Skin epidermis (tissue), 12 donors: ENCODE measurements at regions not wholly inside any gene's neighbourhood (a gene's known extent, or its start where the extent isn't known, plus 50 kb on each side); places are given as distances from the start of the nearest gene placed in this dataset.
A peak's percentile ranks its signal among the peaks of the same experiment; 100 is the strongest.

Experiments used
- H3K27ac ChIP-seq, 21 experiments: fragments of 200-600 bp; sonication (generic) in 11 of 21; one replicate each; pipeline ENCODE4 v1.5.0; 2020; ENCODE audit warnings: mild to moderate bottlenecking in 3 of 21, inconsistent platforms in 2 of 21, moderate library complexity in 2 of 21
- H3K4me3 ChIP-seq, 7 experiments: fragments of 200-600 bp; sonication (generic) in 2 of 7; one replicate each; pipeline ENCODE4 v1.5.0; 2020; ENCODE audit warnings: inconsistent platforms in 2 of 7, mild to moderate bottlenecking in 2 of 7, moderate library complexity in 1 of 7

GRCh38 chr6:21900730-21901129 lies 307.2 kb downstream of the SOX4 start:
- H3K27ac ChIP-seq: no peak overlapping the region

GRCh38 chr6:21902628-21903169 lies 309.1 kb downstream of the SOX4 start:
- H3K27ac ChIP-seq: no peak overlapping the region
- H3K4me3 ChIP-seq: no peak overlapping the region

More at GRCh38 chr6:21900730-21901129, 307.2 kb downstream of the SOX4 start:
- no peak overlapping the region for H3K4me3 ChIP-seq

DNA sequence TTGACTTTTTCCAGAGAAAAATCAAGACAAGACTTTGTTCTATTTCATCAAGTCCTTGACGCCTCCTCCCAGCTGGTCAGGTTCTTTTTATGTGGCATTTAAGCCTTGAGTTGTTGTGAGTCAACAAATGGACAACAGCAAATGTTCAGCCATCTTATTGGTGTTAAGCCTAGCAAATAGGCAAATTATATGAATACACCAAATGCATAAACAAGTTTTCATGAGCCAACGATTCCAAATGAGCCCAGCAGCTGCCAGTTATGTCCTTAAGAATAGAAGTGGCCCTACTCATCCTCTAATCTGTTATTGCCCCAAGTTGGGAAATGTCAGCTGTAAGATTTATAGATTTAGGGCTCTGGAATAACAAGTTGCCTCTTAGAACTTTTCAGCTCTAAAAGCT lies 312.0 kb downstream of the SOX4 start:
- no peak overlapping the region for H3K4me3 ChIP-seq
- no peak overlapping the region for H3K27ac ChIP-seq

- Histone ChIP-seq H3K4me3 (no peak overlapping the region), H3K27ac (no peak overlapping the region)
Measured at GRCh38 chr6:21906826-21907225, 313.3 kb downstream of the SOX4 start.

- no peak overlapping the region for H3K27ac ChIP-seq
- no peak overlapping the region for H3K4me3 ChIP-seq
Measured at GRCh38 chr6:21907291-21907690, 313.7 kb downstream of the SOX4 start.

- Histone ChIP-seq H3K27ac (no peak overlapping the region), H3K4me3 (no peak overlapping the region)
Measured at GRCh38 chr6:21908161-21908848, 314.8 kb downstream of the SOX4 start.

DNA sequence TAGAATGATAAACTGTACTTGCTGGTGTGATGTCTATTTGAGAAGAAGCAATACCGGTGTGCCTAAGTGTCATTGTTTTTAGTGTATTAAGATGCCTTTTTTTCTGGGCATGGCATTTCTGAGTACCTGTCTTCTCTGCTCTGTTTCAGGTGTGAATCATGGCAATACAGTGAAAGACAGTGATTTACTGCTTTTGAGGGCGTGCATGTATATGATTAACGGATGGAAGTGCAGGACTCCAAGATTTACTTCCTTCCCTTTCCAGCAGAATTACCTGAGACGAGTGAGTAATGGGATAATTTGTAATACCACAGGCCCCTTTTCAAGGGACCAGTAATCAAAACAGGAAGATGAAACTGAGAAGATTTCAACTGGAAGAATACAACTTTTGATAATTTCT lies 315.8 kb downstream of the SOX4 start:
- no peak overlapping the region for H3K4me3 ChIP-seq
- no peak overlapping the region for H3K27ac ChIP-seq

DNA sequence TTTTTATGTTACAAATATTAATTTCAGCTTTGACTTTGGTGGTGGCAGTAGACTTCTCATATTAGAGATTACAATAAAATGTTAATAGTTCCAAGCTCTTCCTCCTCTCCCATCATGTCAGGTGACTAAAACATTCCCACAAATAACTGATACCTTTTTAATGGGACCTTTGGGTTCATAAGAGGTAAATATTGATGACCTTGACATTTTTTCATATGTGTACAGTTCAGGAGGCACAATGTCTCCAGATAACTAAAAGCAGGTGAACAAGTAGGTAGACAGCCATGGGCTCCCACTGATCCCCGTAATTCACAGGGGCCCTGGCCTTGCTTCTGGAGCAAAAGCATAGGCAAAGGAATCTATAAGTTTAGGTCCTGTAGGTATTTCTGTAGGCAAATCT lies 317.7 kb downstream of the SOX4 start:
- Histone ChIP-seq H3K4me3 (no peak overlapping the region), H3K27ac (no peak overlapping the region)

- H3K4me3 ChIP-seq: no peak overlapping the region
- H3K27ac ChIP-seq: no peak overlapping the region
Measured at GRCh38 chr6:21912151-21912832, 318.7 kb downstream of the SOX4 start.

DNA sequence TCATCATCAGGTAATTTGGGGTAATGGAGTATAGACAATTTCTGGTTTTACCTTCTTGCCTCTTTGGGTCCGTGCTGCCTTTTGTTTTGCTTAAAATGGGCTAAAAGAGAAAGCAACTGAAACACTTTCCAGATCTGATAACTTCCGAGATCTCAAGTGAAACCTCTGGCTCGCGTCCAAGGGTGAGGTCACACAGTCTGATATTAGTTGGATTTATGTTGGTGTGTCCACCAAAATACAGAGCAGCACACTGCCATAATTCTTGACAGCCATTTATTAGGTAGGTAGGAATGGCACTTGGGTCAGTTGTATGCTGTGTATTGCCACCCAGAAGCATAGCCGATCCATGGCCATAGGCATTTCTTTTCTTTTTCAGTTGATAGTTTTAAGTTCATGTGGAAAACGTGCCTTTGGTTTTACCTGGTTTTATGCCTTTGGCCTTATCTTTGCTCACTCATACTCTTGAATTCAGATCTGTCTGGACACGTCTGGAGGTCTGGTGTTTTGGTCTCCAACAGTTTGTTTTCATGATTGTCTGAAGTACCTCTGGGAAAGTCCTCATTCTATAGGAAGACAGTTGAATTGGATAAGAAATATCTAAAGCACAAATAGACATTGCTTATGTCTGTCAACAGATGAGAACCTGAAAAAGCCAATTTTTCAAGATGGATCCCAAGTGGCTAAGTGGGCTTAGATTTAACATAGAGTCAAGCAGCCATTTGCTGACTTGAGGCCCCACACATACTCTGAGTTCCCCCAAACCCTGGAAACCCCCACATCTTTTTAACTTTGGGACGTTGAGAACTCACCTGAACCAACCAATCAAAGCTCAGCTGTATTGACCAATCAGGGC lies 320.8 kb downstream of the SOX4 start:
- Histone ChIP-seq H3K4me3 (no peak overlapping the region), H3K27ac (peak overlapping the region in 1 of 21 experiments; percentile 75)

DNA sequence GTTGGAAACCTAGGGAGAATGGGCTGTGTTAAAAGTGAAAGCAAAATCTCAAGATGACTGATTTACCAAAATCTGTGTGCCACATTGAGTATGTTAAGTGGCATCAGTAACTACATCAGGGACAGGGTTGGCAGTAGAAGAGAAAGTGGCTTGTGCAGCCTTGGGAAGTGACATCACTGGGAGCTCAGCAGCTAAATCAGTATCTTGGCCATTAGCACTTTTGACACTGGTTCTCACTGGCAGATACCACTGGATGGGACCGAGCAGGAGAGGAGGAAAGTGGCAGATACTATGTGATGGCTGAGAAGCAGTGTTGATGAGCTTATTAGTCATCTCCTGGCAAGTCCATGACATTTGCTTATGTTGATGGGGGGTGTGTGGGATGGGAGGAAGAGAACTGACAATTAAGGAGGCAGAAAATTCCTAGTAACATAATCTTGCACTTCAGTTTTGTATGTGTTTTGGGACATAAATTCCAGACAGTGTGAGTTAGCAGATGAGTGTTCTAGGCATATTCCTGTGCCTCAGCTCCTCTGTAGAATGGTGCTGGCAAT lies 322.2 kb downstream of the SOX4 start:
- peak overlapping the region in 2 of 21 experiments; percentile 19 to 75 for H3K27ac ChIP-seq

GRCh38 chr6:21918041-21918440 lies 324.5 kb downstream of the SOX4 start:
- peak overlapping the region in 3 of 21 experiments; percentile 9 to 83 (median 44) for H3K27ac ChIP-seq
- no peak overlapping the region for H3K4me3 ChIP-seq

More for the DNA sequence above, 322.2 kb downstream of the SOX4 start:
- H3K4me3 ChIP-seq: no peak overlapping the region

DNA sequence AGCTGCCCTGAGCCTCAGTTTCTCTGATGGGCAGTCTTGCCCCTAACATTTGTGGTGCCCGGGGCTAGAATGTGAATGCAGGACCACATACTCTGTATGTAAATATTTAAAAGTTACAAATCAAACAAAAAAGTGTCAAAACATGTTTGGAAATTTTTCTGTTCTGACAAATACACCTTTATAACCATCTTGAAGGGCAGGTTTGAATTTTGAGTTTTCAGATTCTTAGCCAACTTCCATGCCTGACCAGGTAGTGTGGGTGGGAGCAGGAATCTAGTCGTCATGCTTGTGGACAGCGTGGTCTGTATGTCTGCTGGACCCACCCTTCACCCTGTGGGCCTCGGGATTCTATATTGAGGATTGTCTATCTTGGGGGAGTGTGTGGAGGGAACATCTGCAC lies 325.1 kb downstream of the SOX4 start:
- Histone ChIP-seq H3K4me3 (no peak overlapping the region), H3K27ac (peak overlapping the region in 3 of 21 experiments; percentile 9 to 83 (median 44))

- H3K27ac ChIP-seq: no peak overlapping the region
- no peak overlapping the region for H3K4me3 ChIP-seq
Measured at GRCh38 chr6:21922086-21922485, 328.5 kb downstream of the SOX4 start.

DNA sequence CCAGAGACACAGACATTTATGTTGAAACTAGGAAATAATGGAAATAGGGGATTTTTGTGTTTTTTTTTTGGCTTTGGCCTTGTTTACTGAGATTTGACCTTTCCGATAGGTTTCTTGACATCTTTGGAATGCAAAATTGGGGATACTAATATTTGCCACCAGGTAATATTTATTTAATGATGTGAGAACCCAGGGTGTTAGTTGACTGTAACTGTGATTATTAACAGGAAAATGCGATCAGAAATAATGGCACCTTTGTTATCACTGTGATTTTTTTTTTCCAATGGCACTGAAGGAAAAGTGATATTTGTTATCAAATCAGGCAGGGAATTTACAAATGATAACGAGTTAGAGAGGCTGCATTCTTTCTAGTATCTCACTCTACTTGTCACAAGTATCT lies 330.5 kb downstream of the SOX4 start:
- peak overlapping the region in 1 of 21 experiments; percentile 3 for H3K27ac ChIP-seq
- no peak overlapping the region for H3K4me3 ChIP-seq

DNA sequence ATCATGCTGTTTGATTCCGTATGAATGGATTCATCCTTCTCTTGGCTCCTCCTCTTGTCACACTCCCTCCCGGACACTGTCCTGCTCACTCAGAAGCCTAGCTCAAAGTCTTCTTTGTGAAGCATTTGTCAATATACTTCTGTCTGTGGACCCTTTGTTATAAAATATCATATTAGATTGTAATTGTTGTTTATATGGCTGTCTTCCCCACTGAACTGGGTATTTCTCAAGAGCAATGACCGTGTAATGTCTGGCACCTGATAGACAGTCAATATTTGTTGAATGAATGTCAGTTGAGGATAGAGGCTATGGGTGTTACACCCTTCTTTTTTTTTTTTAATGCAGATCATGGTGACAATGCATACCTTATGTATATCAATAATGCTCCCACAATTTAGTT lies 335.3 kb downstream of the SOX4 start:
- H3K27ac ChIP-seq: peak overlapping the region in 1 of 21 experiments; percentile 24

DNA sequence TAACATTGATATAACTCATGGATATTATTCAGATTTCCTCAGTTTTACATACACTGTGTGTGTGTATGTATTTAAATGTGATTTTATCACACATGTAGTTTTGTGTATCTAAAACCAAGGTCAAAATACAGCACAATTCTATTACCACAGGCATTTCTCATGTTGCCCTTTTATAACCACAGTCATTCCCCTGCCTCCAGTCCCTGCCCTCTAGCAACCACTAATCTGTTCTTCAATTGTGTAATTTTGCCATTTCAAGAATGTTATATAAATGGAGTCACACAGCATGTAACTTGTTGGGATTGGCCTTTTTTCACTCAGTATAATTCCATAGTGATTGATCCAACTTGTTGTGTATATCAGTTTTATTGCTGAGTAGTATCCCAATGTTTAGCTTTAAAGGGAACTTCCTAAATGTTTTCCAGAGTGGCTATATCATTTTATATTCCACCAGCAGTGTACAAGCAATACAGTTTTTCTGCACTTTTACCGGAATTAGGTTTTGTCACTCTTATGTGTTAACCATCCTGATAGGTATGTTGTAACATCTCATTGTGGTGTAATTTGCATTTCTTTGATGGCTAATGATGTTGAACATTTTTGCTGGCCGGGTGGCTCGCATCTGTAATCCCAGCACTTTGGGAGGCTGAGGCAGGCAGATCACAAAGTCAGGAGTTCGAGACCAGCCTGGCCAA lies 338.2 kb downstream of the SOX4 start:
- H3K4me3 ChIP-seq: no peak overlapping the region
- no peak overlapping the region for H3K27ac ChIP-seq

More for the DNA sequence above, 335.3 kb downstream of the SOX4 start:
- no peak overlapping the region for H3K4me3 ChIP-seq

GRCh38 chr6:21933351-21933750 lies 339.8 kb downstream of the SOX4 start:
- Histone ChIP-seq H3K27ac (no peak overlapping the region), H3K4me3 (no peak overlapping the region)

GRCh38 chr6:21935142-21935541 lies 341.6 kb downstream of the SOX4 start:
- H3K27ac ChIP-seq: no peak overlapping the region
- H3K4me3 ChIP-seq: no peak overlapping the region
